ENCODE measurements at regions not wholly inside any gene's neighbourhood (a gene's known extent, or its start where the extent isn't known, plus 50 kb on each side); places are given as distances from the start of the nearest gene placed in this dataset.

DNA sequence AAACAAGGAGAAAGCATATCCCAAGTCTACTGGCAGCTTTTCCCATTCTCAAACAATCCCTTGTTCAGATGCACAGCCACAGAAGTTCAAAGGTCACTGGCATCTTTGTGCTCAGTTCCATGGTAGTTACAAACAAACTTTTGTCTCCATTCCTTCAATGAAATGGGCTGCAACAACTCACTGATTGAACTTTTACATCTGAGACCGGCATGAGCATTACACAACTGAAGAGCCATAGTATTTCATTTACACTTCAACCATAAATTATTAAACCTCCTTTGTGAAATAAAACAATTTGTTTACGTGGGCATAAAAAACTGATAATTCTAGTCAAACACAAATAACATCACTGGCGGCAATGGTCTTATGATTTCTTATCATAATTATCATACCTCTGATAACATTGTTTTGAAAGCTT lies 67.8 kb upstream of the ARHGAP32 start (continued):
- TF ChIP-seq, protein P1, sequence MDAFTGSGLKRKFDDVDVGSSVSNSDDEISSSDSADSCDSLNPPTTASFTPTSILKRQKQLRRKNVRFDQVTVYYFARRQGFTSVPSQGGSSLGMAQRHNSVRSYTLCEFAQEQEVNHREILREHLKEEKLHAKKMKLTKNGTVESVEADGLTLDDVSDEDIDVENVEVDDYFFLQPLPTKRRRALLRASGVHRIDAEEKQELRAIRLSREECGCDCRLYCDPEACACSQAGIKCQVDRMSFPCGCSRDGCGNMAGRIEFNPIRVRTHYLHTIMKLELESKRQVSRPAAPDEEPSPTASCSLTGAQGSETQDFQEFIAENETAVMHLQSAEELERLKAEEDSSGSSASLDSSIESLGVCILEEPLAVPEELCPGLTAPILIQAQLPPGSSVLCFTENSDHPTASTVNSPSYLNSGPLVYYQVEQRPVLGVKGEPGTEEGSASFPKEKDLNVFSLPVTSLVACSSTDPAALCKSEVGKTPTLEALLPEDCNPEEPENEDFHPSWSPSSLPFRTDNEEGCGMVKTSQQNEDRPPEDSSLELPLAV (CRISPR knock-in tag; conservative IDR thresholded peaks at IDR 0.05; ENCODE audit: low read depth) = no peak
- TF ChIP-seq, protein P2, sequence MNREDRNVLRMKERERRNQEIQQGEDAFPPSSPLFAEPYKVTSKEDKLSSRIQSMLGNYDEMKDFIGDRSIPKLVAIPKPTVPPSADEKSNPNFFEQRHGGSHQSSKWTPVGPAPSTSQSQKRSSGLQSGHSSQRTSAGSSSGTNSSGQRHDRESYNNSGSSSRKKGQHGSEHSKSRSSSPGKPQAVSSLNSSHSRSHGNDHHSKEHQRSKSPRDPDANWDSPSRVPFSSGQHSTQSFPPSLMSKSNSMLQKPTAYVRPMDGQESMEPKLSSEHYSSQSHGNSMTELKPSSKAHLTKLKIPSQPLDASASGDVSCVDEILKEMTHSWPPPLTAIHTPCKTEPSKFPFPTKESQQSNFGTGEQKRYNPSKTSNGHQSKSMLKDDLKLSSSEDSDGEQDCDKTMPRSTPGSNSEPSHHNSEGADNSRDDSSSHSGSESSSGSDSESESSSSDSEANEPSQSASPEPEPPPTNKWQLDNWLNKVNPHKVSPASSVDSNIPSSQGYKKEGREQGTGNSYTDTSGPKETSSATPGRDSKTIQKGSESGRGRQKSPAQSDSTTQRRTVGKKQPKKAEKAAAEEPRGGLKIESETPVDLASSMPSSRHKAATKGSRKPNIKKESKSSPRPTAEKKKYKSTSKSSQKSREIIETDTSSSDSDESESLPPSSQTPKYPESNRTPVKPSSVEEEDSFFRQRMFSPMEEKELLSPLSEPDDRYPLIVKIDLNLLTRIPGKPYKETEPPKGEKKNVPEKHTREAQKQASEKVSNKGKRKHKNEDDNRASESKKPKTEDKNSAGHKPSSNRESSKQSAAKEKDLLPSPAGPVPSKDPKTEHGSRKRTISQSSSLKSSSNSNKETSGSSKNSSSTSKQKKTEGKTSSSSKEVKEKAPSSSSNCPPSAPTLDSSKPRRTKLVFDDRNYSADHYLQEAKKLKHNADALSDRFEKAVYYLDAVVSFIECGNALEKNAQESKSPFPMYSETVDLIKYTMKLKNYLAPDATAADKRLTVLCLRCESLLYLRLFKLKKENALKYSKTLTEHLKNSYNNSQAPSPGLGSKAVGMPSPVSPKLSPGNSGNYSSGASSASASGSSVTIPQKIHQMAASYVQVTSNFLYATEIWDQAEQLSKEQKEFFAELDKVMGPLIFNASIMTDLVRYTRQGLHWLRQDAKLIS (CRISPR knock-in tag; IDR thresholded peaks at IDR 0.05) = no peak
- TF ChIP-seq TOPORS (CRISPR knock-in tag; IDR thresholded peaks at IDR 0.05) (no peak), DNMT3B (CRISPR knock-in tag; conservative IDR thresholded peaks at IDR 0.05) (no peak), EED (CRISPR knock-in tag; IDR thresholded peaks at IDR 0.05) (no peak), SRSF9 (IDR thresholded peaks at IDR 0.05; ENCODE audit: borderline replicate concordance, insufficient read depth, low read depth, low read length, poor library complexity, severe bottlenecking) (no peak), ZNF792 (CRISPR knock-in tag; IDR thresholded peaks at IDR 0.05) (0 out of 2 replicates have a peak, but pooled peaks have one; percentile 60), U2AF2 (IDR thresholded peaks at IDR 0.05; ENCODE audit: low read depth, low read length) (no peak), ZNF205 (CRISPR knock-in tag; IDR thresholded peaks at IDR 0.05) (0 out of 2 replicates have a peak, but pooled peaks have one; percentile 24), ZFP36L1 (CRISPR knock-in tag; IDR thresholded peaks at IDR 0.05) (no peak), ZSCAN31 (CRISPR knock-in tag; IDR thresholded peaks at IDR 0.05; ENCODE audit: low read depth) (no peak), FOXP1 (IDR thresholded peaks at IDR 0.05) (no peak), FOXP1 (CRISPR knock-in tag; IDR thresholded peaks at IDR 0.05) (peak; percentile 70; the same call in 1 of the 2 replicates)
- TF ChIP-seq, protein P3, sequence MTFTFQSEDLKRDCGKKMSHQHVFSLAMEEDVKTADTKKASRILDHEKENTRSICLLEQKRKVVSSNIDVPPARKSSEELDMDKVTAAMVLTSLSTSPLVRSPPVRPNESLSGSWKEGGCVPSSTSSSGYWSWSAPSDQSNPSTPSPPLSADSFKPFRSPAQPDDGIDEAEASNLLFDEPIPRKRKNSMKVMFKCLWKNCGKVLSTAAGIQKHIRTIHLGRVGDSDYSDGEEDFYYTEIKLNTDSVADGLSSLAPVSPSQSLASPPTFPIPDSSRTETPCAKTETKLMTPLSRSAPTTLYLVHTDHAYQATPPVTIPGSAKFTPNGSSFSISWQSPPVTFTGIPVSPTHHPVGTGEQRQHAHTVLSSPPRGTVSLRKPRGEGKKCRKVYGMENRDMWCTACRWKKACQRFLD (CRISPR knock-in tag; IDR thresholded peaks at IDR 0.05; ENCODE audit: borderline replicate concordance) = no peak
- TF ChIP-seq, protein P4, sequence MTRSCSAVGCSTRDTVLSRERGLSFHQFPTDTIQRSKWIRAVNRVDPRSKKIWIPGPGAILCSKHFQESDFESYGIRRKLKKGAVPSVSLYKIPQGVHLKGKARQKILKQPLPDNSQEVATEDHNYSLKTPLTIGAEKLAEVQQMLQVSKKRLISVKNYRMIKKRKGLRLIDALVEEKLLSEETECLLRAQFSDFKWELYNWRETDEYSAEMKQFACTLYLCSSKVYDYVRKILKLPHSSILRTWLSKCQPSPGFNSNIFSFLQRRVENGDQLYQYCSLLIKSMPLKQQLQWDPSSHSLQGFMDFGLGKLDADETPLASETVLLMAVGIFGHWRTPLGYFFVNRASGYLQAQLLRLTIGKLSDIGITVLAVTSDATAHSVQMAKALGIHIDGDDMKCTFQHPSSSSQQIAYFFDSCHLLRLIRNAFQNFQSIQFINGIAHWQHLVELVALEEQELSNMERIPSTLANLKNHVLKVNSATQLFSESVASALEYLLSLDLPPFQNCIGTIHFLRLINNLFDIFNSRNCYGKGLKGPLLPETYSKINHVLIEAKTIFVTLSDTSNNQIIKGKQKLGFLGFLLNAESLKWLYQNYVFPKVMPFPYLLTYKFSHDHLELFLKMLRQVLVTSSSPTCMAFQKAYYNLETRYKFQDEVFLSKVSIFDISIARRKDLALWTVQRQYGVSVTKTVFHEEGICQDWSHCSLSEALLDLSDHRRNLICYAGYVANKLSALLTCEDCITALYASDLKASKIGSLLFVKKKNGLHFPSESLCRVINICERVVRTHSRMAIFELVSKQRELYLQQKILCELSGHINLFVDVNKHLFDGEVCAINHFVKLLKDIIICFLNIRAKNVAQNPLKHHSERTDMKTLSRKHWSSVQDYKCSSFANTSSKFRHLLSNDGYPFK (CRISPR knock-in tag; IDR thresholded peaks at IDR 0.05; ENCODE audit: borderline replicate concordance) = no peak
- TF ChIP-seq, protein P5, sequence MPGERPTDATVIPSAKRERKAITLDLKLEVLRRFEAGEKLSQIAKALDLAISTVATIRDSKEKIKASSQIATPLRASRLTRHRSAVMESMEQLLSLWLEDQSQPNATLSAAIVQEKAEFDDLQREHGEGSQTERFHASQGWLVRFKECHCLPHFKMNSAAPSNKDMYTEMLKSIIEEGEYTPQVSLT (CRISPR knock-in tag; IDR thresholded peaks at IDR 0.05; ENCODE audit: borderline replicate concordance, low read depth) = no peak
- TF ChIP-seq, protein P6, sequence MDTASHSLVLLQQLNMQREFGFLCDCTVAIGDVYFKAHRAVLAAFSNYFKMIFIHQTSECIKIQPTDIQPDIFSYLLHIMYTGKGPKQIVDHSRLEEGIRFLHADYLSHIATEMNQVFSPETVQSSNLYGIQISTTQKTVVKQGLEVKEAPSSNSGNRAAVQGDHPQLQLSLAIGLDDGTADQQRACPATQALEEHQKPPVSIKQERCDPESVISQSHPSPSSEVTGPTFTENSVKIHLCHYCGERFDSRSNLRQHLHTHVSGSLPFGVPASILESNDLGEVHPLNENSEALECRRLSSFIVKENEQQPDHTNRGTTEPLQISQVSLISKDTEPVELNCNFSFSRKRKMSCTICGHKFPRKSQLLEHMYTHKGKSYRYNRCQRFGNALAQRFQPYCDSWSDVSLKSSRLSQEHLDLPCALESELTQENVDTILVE (CRISPR knock-in tag; IDR thresholded peaks at IDR 0.05) = no peak; the same call in 1 of the 2 replicates

Data from HepG2 (cell line).